Neutrophil (primary cell): ENCODE measurements at regions not wholly inside any gene's neighbourhood (a gene's known extent, or its start where the extent isn't known, plus 50 kb on each side); places are given as distances from the start of the nearest gene placed in this dataset.

Experiments used
- H3K27ac ChIP-seq: fragments of 200-600 bp; sonication (generic); 2 replicates; pipeline ENCODE4 v1.5.1; 2016; ENCODE audit warnings: mild to moderate bottlenecking, moderate library complexity
- H3K27me3 ChIP-seq: fragments of 200-600 bp; sonication (generic); 2 replicates; pipeline ENCODE4 v1.6.0; 2016; ENCODE audit warnings: mild to moderate bottlenecking
- H3K36me3 ChIP-seq: fragments of 200-600 bp; sonication (generic); 2 replicates; pipeline ENCODE4 v1.5.1; 2017
- H3K4me1 ChIP-seq, 2 experiments: fragments of 200-600 bp in 1 of 2; sonication (generic) in 1 of 2; 1 replicate in 1 of 2; 2 replicates in 1 of 2; pipeline versions ENCODE4 v1.5.1 to v1.6.1; 2013 to 2016; ENCODE audit warnings: low read depth in 1 of 2, low read length in 1 of 2, mild to moderate bottlenecking in 1 of 2, moderate library complexity in 1 of 2; ENCODE audit not compliant: control insufficient read depth in 1 of 2, insufficient read depth in 1 of 2
- H3K4me3 ChIP-seq, 2 experiments: fragments of 200-600 bp in 1 of 2; sonication (generic) in 1 of 2; 1 replicate in 1 of 2; 2 replicates in 1 of 2; pipeline ENCODE4 v1.5.1; 2013 to 2016; ENCODE audit warnings: low read depth in 1 of 2, low read length in 1 of 2, mild to moderate bottlenecking in 1 of 2, moderate library complexity in 1 of 2
- H3K9me3 ChIP-seq: fragments of 200-600 bp; sonication (generic); 2 replicates; pipeline ENCODE4 v1.5.1; 2016
- TF ChIP-seq, protein P1 (sequence below): fragments of 200-600 bp; sonication (generic); IDR thresholded peaks from 2 replicates; pipeline ENCODE4 v1.5.1; 2016; ENCODE audit warnings: antibody characterized with exemption

DNA sequence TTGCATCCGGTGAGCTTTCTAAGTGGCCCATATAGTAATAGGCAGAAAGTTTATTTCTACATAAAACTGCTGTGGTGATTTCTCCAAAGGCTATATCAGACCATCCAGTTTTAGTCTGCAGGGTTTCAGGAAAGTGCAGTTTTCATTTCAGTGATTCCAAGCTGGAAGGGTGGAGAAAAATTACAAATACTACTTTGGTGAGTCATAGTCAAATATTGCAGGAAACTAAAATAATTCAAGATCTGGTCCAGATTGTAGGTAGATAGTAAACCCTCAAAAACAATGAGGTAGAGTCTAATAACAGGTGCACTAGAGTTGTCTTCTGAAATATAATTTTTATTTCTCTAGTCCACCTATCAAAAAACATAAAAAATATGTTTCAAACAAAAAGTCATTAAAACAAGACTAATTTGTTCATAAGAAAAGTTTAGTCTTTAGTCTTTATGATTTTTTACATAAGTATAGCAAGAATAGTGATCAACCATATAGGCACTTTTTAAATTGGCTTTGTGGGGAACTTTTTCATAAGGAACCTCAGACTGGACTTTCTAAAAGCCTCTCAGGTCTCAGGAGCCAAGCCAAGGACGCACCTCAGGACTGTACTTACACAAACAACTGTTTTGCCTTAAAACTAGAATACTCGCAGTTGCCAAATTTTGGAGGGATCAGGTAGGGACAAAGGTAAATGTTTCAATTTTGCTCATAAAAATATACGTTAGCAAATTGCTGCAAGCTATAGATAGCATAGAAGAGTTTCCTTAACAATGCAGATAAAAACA, 101.8 kb upstream of the TLR3 start:
- H3K9me3 ChIP-seq: no peaks in the 10 kb centered on the region
- no peak overlapping the region for H3K4me3 ChIP-seq
- TF ChIP-seq, protein P1, sequence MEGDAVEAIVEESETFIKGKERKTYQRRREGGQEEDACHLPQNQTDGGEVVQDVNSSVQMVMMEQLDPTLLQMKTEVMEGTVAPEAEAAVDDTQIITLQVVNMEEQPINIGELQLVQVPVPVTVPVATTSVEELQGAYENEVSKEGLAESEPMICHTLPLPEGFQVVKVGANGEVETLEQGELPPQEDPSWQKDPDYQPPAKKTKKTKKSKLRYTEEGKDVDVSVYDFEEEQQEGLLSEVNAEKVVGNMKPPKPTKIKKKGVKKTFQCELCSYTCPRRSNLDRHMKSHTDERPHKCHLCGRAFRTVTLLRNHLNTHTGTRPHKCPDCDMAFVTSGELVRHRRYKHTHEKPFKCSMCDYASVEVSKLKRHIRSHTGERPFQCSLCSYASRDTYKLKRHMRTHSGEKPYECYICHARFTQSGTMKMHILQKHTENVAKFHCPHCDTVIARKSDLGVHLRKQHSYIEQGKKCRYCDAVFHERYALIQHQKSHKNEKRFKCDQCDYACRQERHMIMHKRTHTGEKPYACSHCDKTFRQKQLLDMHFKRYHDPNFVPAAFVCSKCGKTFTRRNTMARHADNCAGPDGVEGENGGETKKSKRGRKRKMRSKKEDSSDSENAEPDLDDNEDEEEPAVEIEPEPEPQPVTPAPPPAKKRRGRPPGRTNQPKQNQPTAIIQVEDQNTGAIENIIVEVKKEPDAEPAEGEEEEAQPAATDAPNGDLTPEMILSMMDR: no peak
- H3K4me1 ChIP-seq: peaks cover 4 to 12% of the 10 kb centered on the region in 2 experiments
- H3K36me3 ChIP-seq: no peaks in the 10 kb centered on the region
- no peak overlapping the region for H3K27ac ChIP-seq
- no peaks in the 10 kb centered on the region for H3K27me3 ChIP-seq

DNA sequence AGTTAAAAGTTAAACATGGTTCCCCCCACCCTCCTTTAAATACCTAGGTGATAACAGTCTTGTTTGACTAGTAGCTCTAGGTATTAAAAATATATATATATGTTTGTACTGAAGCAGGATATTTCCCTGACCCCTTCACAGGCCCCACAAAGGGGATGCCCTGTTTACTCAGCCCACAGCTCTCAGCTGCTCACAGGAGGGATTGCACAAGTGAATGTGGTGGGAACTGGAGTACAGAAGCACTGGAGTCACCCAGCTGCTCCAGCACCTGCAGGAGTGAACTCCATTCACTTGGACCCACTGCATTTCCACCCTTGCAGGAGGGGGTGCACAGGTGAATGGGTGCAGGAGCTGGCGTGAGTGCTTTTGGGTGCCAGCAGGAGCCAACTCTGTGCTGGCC, 99.3 kb upstream of the TLR3 start:
- Histone ChIP-seq H3K36me3 (no peaks in the 10 kb centered on the region), H3K4me1 (peaks cover 3 to 11% of the 10 kb centered on the region in 2 experiments), H3K27me3 (no peaks in the 10 kb centered on the region), H3K9me3 (no peaks in the 10 kb centered on the region), H3K4me3 (no peak overlapping the region), H3K27ac (no peak overlapping the region)
- TF ChIP-seq, protein P1: no peak

DNA sequence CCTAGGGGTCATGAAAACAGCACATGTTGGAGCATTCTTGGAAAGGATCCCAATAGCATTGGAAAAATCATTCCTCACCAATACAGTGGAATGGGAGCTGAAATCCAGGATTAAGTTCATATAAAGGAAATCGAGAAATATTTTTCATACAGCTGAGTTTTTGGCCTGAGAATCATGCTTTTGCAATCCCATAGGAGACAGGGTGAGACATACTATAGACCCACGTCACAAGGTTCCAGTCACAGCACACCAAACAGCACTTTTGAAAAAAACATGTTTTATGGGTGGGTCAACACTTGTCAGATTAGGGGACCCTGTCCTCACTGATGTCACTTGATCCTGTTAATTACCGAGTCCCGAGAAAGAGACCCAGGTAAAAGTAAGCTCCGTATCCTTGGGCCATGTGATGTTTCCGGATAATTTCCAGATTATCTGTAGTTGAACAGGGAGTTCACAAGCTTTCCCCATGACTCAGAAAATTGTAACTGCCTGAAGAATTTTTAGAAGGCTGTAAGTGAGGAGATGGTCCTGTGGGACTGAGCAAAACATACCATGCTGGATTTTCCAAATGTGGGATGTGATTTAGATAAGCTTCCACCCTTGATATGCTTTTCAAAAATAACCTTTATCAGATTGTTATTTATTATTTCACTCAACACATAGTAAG, 80.9 kb upstream of the TLR3 start:
- H3K27me3 ChIP-seq: no peaks in the 10 kb centered on the region
- TF ChIP-seq, protein P1: no peak
- H3K4me3 ChIP-seq: no peak overlapping the region
- H3K27ac ChIP-seq: no peak overlapping the region
- H3K9me3 ChIP-seq: no peaks in the 10 kb centered on the region
- no peaks in the 10 kb centered on the region for H3K4me1 ChIP-seq
- no peaks in the 10 kb centered on the region for H3K36me3 ChIP-seq

DNA sequence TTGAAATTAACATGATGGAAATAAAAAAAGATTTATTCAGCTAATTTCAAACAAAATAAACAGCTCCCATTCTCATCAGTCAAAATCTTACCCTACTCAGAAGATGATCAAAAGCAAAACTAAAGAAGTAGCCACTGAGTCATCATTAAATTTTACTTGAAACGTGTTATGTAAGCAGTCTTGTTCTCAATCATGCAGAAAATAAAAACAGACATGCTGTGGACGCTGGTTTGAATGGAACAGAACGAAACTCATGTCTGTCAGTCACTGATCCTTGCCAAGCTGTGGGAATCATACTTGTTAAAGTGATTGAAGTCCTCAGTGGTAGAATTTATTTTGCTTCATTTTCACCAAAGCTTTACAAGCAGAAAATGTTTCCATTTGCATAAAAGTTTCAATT, 77.2 kb upstream of the TLR3 start:
- H3K9me3 ChIP-seq: no peaks in the 10 kb centered on the region
- no peak overlapping the region for H3K4me3 ChIP-seq
- H3K4me1 ChIP-seq: no peaks in the 10 kb centered on the region
- no peak overlapping the region for H3K27ac ChIP-seq
- no peaks in the 10 kb centered on the region for H3K36me3 ChIP-seq
- TF ChIP-seq, protein P1: no peak
- H3K27me3 ChIP-seq: no peaks in the 10 kb centered on the region

DNA sequence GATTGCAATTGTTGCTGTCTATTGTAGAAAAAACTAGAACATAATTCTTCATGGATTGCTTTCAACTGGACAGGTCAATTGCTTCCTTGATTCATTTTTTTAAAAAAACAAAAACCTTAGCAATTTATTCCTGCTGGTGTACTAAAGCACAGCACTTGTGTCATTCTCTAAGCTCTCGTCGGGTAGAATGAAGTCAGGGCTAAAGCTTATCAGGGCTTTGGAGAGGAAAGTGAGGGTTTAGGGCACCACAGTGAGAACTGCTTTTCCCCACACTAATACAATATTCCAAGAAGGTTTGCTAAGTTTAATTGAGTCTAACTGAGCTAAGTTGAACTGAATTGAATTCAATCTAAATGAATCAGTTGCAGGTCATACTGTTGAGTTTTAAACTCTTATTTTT, 76.4 kb upstream of the TLR3 start:
- H3K4me1 ChIP-seq: no peaks in the 10 kb centered on the region
- no peaks in the 10 kb centered on the region for H3K27me3 ChIP-seq
- H3K27ac ChIP-seq: no peak overlapping the region
- H3K4me3 ChIP-seq: no peak overlapping the region
- no peaks in the 10 kb centered on the region for H3K9me3 ChIP-seq
- TF ChIP-seq, protein P1: no peak
- no peaks in the 10 kb centered on the region for H3K36me3 ChIP-seq
